Esophagus muscularis mucosa (tissue), 4 donors: ENCODE measurements at regions not wholly inside any gene's neighbourhood (a gene's known extent, or its start where the extent isn't known, plus 50 kb on each side); places are given as distances from the start of the nearest gene placed in this dataset.
"Not testable (repeated sequence)": the region's sequence is repeated elsewhere in the genome, so short reads cannot be mapped to it uniquely, and the experiment has no call there.

Experiments used
- DNase-seq: peaks from one replicate; pipeline ENCODE4 v3.0.0-alpha.2; 2017; ENCODE audit errors: extremely low spot score
- H3K27ac ChIP-seq, 4 donors: fragments of 200-600 bp; sonication (generic); replicated peaks in 1 of 4; 1 replicate in 3 of 4; 2 replicates in 1 of 4; pipeline ENCODE4 v1.5.1; 2016 to 2019; ENCODE audit warnings: mild to moderate bottlenecking in 1 of 4
- H3K27me3 ChIP-seq, 4 donors: fragments of 200-600 bp; sonication (generic); one replicate each; pipeline versions ENCODE4 v1.5.1 to v1.6.0; 2016 to 2019
- H3K36me3 ChIP-seq, 4 donors: fragments of 200-600 bp; sonication (generic); one replicate each; pipeline ENCODE4 v1.5.1; 2016 to 2019
- H3K4me1 ChIP-seq, 4 donors: fragments of 200-600 bp; sonication (generic); one replicate each; pipeline ENCODE4 v1.5.1; 2016 to 2019
- H3K4me3 ChIP-seq, 4 donors: fragments of 200-600 bp; sonication (generic); 1 replicate in 2 of 4; 2 replicates in 2 of 4; pipeline ENCODE4 v1.5.1; 2016 to 2019; ENCODE audit warnings: mild to moderate bottlenecking in 4 of 4, moderate library complexity in 1 of 4
- H3K9me3 ChIP-seq, 4 donors: fragments of 200-600 bp; sonication (generic); 1 replicate in 3 of 4; 2 replicates in 1 of 4; pipeline ENCODE4 v1.5.1; 2016 to 2019
- EP300 ChIP-seq: sonication (generic); formaldehyde crosslinking; IDR thresholded peaks from one replicate; pipeline ENCODE4 v1.6.1; 2017; ENCODE audit warnings: antibody characterized with exemption
- POLR2A ChIP-seq: fragments of 450-650 bp; IDR thresholded peaks from one replicate; pipeline ENCODE4 v1.6.1; 2017; ENCODE audit warnings: antibody characterized with exemption, moderate library complexity, mild to moderate bottlenecking, low read depth
- POLR2AphosphoS5 ChIP-seq, 2 donors: sonication (generic); formaldehyde crosslinking; IDR thresholded peaks; one replicate each; pipeline ENCODE4 v1.6.1; 2017; ENCODE audit warnings: antibody characterized with exemption in 2 of 2
- WGBS: methylation state at CpG from one replicate; pipeline ENCODE4 v1.1.5; 2018; 5-methylcytosine and 5-hydroxymethylcytosine counted together
- intact Hi-C: fragments of 100-400 bp; cut with DNase I; formaldehyde crosslinking; loops from one replicate; pipeline ENCODE4 v1.15.1; 2023
- TF ChIP-seq, protein P1 (sequence below), 3 experiments: fragments of 200-600 bp in 2 of 3; fragments of 450-650 bp in 1 of 3; sonication (generic) in 2 of 3; IDR thresholded peaks; one replicate each; pipeline ENCODE4 v1.5.1; 2017 to 2019; ENCODE audit warnings: antibody characterized with exemption in 3 of 3, mild to moderate bottlenecking in 2 of 3, moderate library complexity in 1 of 3

DNA sequence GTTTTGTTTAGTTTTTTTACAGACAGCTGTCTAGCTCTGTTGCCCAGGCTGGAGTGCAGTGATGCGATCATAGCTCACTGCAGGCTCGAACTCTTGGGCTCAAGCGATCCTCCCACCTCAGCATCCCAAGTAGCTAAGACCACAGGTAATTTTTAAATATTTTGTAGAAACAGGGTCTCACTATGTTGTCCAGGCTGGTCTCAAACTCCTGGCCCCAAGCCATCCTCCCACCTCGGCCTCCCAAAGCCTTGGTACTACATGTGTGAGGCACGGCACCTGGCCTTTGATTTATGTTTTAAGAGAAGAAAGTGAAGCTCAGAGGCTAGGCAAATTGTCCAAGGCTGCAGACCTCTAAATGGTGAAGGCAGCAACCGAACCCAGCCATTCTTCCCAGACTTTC is 98.6 kb upstream of the SVIL start:
- peak overlapping the region; percentile 80 to 87 (median 84) for H3K4me3 ChIP-seq
- H3K4me1 ChIP-seq: peaks cover 5 to 70% (median 53%) of the 10 kb centered on the region in 4 donors
- H3K36me3 ChIP-seq: peaks cover 0 to 8% (median 4%) of the 10 kb centered on the region in 4 donors
- H3K27ac ChIP-seq: peak overlapping the region; percentile 95 to 99 (median 98)
- intact Hi-C loops: loop anchor here (10.0 kb wide), 2 partner anchors 139 to 271 kb away; no protein-coding TSS in a partner anchor
- TF ChIP-seq EP300: no peak
- TF ChIP-seq POLR2AphosphoS5 (IDR thresholded peaks at IDR 0.05): peak in 1 of 2 donors; percentile 43
- TF ChIP-seq POLR2A: no peak
- no peaks in the 10 kb centered on the region for H3K9me3 ChIP-seq
- H3K27me3 ChIP-seq: no peaks in the 10 kb centered on the region
- WGBS: 58% methylated on average over 5 of the region's 6 CpGs
- no peak for DNase-seq

DNA sequence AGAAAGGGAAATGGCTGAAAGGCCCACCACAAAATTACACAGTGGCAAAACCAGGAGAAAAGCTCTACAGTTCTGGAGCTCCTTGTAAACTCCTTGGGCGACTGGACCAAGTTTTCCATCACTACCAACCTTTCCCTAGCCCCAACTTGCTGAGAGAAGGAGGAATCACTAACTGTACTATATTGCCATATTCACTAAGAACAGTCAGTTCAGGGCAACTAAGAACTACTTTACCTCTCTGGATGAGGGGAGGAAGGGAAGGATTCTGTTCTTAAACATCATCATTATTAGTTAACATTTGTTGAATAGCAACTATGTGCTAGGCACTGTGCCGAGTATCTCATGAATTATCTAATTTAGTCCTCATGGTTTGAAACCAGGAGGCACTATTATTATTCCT is 98.1 kb upstream of the SVIL start:
- Histone ChIP-seq H3K27ac (peak overlapping the region; percentile 95 to 99 (median 98)), H3K4me1 (peaks cover 5 to 74% (median 57%) of the 10 kb centered on the region in 4 donors), H3K36me3 (peaks cover 0 to 8% (median 4%) of the 10 kb centered on the region in 4 donors), H3K27me3 (no peaks in the 10 kb centered on the region), H3K4me3 (peak overlapping the region; percentile 80 to 87 (median 84)), H3K9me3 (no peaks in the 10 kb centered on the region)
- TF ChIP-seq POLR2A: no peak
- TF ChIP-seq EP300: no peak
- TF ChIP-seq, protein P1, sequence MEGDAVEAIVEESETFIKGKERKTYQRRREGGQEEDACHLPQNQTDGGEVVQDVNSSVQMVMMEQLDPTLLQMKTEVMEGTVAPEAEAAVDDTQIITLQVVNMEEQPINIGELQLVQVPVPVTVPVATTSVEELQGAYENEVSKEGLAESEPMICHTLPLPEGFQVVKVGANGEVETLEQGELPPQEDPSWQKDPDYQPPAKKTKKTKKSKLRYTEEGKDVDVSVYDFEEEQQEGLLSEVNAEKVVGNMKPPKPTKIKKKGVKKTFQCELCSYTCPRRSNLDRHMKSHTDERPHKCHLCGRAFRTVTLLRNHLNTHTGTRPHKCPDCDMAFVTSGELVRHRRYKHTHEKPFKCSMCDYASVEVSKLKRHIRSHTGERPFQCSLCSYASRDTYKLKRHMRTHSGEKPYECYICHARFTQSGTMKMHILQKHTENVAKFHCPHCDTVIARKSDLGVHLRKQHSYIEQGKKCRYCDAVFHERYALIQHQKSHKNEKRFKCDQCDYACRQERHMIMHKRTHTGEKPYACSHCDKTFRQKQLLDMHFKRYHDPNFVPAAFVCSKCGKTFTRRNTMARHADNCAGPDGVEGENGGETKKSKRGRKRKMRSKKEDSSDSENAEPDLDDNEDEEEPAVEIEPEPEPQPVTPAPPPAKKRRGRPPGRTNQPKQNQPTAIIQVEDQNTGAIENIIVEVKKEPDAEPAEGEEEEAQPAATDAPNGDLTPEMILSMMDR (IDR thresholded peaks at IDR 0.05): no peak
- TF ChIP-seq POLR2AphosphoS5 (IDR thresholded peaks at IDR 0.05): peak in 1 of 2 donors; percentile 71
- 59% methylated on average over 2 of the region's 2 CpGs for WGBS
- no peak for DNase-seq
- intact Hi-C loops: loop anchor here (10.0 kb wide), 2 partner anchors 138 to 272 kb away; no protein-coding TSS in a partner anchor

DNA sequence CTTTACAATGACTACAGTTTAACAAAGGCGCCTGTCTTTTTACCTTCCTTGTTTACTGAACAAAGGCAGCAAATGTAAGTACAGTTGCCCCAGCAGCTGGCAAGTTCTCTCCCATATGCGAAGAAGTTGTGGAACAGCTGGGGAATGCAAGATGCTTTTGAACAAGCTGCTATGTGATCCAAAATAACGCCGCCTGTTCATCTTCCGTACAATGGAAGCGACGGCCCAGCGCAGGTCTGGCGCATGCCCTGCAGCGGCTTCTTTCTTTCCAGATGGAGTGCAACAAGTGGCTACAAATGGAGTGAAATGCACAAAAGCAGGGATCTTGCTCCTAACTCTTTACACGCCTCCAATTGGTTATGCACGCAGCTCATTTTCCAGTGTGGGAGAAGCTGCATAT is 97.0 kb upstream of the SVIL start:
- Histone ChIP-seq H3K27ac (peak overlapping the region; percentile 95 to 99 (median 98)), H3K4me1 (peaks cover 7 to 78% (median 60%) of the 10 kb centered on the region in 4 donors), H3K9me3 (no peaks in the 10 kb centered on the region), H3K36me3 (peaks cover 0 to 8% (median 4%) of the 10 kb centered on the region in 4 donors), H3K4me3 (peak overlapping the region; percentile 36 to 87 (median 64)), H3K27me3 (no peaks in the 10 kb centered on the region)
- TF ChIP-seq EP300 (no peak), POLR2AphosphoS5 (IDR thresholded peaks at IDR 0.05) (peak; percentile 52 to 59)
- WGBS: 51% methylated on average over 11 of the region's 12 CpGs
- intact Hi-C loops: loop anchor here (10.0 kb wide), 2 partner anchors 137 to 273 kb away; no protein-coding TSS in a partner anchor
- no peak for DNase-seq

DNA sequence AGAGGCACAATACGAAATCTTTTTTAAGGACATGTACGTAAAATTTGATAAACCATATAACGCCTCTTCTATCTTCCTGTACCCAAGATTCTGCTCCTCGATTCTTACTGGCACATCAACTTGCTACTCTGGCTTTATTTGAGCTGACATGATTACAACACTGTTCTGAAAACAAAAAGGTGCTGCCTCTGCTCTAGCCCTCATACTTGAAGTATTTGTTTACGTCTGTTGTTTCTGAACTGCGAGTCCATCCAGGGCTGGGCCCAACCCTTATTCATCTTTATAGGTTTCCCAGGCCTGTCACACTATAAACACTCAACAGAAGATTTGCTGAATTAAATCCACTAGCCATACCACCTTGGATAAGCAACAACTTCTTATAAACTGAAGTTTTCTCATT is 96.2 kb upstream of the SVIL start:
- Histone ChIP-seq H3K27ac (peak overlapping the region; percentile 95 to 99 (median 98)), H3K9me3 (no peaks in the 10 kb centered on the region), H3K4me3 (peak overlapping the region; percentile 36 to 87 (median 64)), H3K27me3 (no peaks in the 10 kb centered on the region), H3K36me3 (peaks cover 0 to 13% (median 4%) of the 10 kb centered on the region in 4 donors), H3K4me1 (peaks cover 13 to 86% (median 68%) of the 10 kb centered on the region in 4 donors)
- TF ChIP-seq POLR2A (no peak), POLR2AphosphoS5 (IDR thresholded peaks at IDR 0.05) (peak; percentile 39 to 53)
- 59% methylated on average over 6 of the region's 6 CpGs for WGBS
- intact Hi-C loops: loop anchor here (10.0 kb wide), 2 partner anchors 136 to 274 kb away; no protein-coding TSS in a partner anchor
- DNase-seq: no peak

DNA sequence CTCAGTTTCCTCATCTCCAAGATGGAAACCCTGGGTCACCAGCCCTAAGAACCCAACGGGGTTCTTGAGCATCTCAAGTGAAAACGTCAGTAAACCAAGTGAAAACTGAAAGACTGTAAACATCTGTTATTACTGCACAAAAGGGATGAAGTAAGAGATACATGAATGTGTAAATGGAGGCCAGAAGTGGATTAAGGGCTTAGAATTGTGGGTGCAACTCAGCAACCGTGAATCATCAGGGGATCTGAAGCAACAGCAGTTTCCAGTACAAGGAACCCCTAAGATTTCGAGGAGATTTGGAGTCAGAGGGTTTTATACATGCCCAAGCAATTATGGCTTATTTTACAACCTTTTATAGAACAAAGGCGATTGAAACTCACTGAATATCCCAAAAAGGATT is 95.7 kb upstream of the SVIL start:
- peak overlapping the region; percentile 95 to 99 (median 98) for H3K27ac ChIP-seq
- WGBS: 68% methylated on average over 5 of the region's 5 CpGs
- DNase-seq: no peak
- intact Hi-C loops: loop anchor here (10.0 kb wide), 2 partner anchors 136 to 274 kb away; no protein-coding TSS in a partner anchor
- peak overlapping the region; percentile 36 to 87 (median 64) for H3K4me3 ChIP-seq
- peaks cover 18 to 91% (median 73%) of the 10 kb centered on the region in 4 donors for H3K4me1 ChIP-seq
- no peaks in the 10 kb centered on the region for H3K27me3 ChIP-seq
- H3K36me3 ChIP-seq: peaks cover 0 to 13% (median 4%) of the 10 kb centered on the region in 4 donors
- TF ChIP-seq POLR2A (no peak), EP300 (no peak), POLR2AphosphoS5 (IDR thresholded peaks at IDR 0.05) (no peak)
- TF ChIP-seq, protein P1 (IDR thresholded peaks at IDR 0.05): no peak
- no peaks in the 10 kb centered on the region for H3K9me3 ChIP-seq

DNA sequence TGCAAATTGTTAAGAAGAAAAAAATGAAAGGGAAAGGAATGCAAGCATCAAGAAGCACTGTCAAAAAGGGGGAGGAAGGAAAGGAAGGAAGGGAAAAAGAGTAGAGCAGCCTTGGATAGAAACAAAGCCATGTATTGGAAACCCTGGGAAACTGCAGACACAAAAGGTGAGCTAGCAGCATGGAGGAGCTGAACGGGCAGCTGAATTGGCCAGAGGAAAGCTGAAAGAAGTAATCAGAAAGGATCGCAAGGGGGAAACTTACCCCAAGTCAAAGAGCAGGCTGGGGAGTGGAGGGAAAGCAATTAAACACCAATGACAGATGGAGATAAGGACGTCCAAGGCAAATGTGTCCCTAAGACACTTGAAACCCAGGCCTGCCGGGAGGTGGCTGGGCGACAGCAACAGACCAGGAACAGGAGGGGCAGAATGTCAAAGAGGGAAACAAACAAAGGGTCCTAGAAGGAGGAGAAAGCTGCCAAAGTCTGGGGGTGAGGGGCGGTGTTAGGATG is 93.8 kb upstream of the SVIL start:
- intact Hi-C loops: no loop called here
- DNase-seq: peak; percentile 42
- H3K4me3 ChIP-seq: peak overlapping the region in 3 of 4 donors; percentile 21 to 24 (median 21)
- WGBS: 51% methylated on average over 6 of the region's 6 CpGs
- no peaks in the 10 kb centered on the region for H3K27me3 ChIP-seq
- peaks cover 24 to 100% (median 88%) of the 10 kb centered on the region in 4 donors for H3K4me1 ChIP-seq
- H3K27ac ChIP-seq: peak overlapping the region; percentile 66 to 99 (median 98)
- TF ChIP-seq, protein P1 (IDR thresholded peaks at IDR 0.05): no peak
- TF ChIP-seq EP300 (no peak), POLR2AphosphoS5 (IDR thresholded peaks at IDR 0.05) (no peak), POLR2A (no peak)
- no peaks in the 10 kb centered on the region for H3K9me3 ChIP-seq
- H3K36me3 ChIP-seq: peaks cover 0 to 8% (median 4%) of the 10 kb centered on the region in 4 donors

DNA sequence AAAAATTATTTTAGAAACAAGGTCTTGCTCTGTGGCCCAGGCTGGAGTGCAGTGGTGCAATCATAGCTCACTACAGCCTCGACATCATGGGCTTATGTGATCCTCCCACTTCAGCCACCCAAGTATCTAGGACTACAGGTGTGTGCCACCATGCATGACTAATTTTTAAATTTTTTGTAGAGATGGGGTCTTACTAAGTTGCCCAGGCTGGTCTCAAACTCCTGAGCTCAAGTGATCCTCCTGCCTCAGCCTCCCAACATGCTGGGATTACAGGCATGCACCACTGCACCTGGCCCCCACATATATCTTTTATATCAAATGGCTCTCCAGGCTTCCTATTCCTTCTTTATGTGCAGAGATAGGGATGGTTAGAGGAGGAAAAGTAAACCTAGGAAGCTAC is 91.2 kb upstream of the SVIL start:
- peak overlapping the region; percentile 52 to 99 (median 98) for H3K27ac ChIP-seq
- H3K27me3 ChIP-seq, DNase-seq, H3K36me3 ChIP-seq, intact Hi-C loops, H3K9me3 ChIP-seq: not testable (repeated sequence)
- WGBS: 40% methylated on average over 1 of the region's 1 CpG
- peak overlapping the region in 1 of 4 donors; percentile 12 for H3K4me3 ChIP-seq
- H3K4me1 ChIP-seq: peaks cover 24 to 97% (median 93%) of the 10 kb centered on the region in 4 donors
